Hematopoietic multipotent progenitor cell treated with erythropoietin and hydrocortisone succinate and interleukin-3 and kit ligand, for 17 days (in vitro differentiated cells): ENCODE measurements at regions not wholly inside any gene's neighbourhood (a gene's known extent, or its start where the extent isn't known, plus 50 kb on each side); places are given as distances from the start of the nearest gene placed in this dataset.

Experiments
- DNase-seq: peaks from one replicate; pipeline ENCODE4 v3.0.0-alpha.2; 2015; ENCODE audit warnings: low spot score

DNA sequence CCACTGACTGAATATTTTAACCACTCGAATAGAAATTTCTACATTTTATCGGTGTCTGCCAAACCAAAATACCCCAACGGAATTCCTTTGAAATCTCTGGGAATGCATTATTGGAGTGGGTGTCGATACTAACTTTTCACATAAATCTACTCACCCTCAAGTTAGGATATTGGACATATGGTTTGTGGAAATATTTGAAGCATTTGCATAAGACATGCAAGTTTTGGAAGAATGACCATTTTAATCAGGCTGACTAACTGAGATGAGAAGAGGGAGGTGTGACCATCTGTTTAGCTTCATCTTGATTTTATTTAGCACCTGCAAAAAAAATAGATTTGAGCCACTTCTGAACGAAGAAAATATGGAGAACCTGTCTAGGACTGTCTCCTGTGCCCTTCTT is 61.2 kb downstream of the KLF6 start:
- DNase-seq: no peak

DNA sequence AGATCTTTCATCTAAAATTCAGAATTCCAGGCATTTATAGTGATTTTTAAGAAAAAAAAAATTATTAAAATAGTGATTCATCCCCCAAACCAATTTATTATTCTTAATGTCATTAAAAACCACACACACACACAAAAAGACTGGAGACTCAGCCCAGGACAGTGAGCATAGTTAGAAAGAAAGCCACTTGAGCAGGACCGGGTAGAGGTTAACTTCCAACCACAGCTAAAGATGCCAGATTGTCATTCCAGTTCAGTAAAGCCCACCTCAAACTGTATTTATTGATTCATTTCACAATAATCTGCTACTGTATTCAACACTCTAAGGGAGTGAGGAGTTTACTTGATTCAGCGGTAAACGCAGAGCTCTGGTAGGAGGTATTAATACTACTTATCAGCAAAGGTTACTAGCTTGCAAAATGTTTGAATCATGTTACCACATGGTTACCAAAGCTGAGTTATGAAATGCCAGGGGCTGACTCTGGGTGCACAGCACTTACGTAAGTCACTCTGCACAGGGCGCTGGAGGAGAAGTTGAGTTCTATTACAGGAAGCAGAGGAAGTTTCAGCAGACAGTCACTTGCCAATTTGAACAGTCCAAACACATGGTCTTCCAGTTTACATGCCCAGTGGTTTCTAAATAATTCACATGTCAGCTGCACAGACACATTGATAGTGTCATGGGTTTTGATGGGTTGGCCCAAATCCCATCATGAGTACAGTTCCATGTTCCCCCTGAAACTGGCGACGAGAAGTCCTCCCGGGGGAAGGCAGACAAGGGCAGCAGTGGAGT is 64.6 kb downstream of the KLF6 start:
- DNase-seq: no peak

DNA sequence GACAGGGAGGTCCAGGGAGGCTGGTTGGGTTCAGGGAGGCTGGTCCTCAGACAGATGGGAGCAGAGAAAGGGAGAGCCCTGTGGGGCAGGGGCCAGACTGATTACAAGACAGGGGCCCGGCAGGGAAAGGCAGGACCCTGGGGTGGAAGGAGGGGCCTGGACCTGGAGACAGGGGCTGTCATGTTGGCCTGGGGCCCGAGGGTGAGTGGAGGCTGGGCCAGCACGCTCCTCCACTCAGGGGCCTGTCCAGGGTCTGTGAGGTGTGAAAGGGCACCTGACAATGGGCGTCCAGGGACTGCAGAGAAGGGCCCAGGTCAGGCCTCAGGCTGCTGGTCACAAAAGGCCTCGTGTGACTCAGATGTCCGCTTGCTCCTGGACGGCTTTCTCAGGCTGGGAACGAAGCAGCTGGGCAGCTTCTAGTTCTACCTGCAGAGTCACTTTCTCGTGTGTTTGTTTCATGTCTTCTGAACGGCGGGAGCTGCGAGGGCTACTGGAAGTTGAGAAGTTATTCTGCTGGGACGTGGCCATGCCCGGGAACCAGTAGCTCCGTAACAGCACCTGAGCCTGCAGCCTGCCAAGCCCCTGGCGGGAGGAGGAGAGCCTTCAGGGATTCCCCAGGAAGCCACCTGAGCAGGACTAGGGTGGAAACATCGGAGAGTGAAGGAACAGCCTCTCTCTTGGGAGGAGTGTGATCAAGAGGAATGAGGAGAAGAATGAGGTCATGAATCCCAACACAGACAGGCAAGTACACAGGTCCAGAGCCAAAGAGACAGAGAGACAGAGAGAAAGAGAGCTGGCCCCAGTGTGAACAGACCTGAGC is 65.8 kb downstream of the KLF6 start:
- DNase-seq: no peak

DNA sequence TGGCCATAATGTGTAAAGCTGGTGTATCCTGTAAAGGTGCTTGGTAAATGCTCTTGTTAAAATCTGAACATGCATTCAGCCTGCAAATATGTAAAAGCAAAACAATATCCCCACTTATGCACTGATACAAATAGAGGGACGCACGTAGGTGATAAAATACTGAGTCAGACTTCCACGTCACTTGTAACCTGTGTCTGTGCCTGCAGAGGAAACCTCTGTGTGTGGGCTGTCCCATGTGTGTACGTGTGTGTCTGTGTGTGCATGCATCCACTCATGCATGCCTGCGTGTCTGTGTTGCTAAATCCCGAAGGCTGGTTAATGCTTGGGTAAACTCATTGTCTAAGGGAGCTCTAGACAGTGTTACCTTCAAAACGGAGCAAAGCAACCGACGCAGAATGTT is 68.9 kb downstream of the KLF6 start:
- no peak for DNase-seq

DNA sequence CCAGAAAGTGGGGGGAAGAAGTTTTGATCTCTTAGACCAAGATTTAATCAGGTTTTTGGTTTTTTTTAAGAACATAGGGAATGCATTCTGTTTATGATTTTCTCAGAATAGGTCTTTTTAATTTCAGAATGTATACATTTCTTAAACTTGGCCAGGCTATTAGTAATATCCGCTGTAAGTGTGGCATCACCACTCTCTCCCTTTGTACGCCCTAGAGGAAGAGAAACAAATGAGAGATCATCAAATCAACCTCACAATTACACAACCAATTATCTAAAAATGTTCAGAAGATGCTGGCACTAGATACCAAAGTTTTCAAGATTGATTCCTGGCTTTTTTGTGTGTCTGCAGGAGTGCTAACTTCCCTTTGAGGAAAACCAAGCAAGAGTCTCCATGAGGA is 70.0 kb downstream of the KLF6 start:
- DNase-seq: no peak

DNA sequence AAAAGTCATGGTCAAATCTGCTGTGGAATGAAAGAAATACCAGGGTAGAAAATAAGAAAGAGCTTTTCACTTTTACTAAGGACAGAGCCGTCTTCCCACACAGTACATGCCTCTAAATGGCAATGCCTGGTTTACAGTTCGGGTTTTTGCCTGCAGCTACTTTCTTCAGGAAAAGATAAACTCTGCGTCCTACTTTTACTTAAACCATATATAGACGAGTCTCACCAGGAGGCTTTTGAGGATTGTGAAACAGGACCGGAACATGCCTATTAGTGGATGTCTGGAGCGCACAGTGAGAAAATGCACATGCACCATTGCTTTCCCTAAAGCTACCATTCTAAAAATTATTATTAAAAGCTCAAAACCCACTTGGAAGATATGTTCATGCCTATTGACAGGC is 70.5 kb downstream of the KLF6 start:
- no peak for DNase-seq

DNA sequence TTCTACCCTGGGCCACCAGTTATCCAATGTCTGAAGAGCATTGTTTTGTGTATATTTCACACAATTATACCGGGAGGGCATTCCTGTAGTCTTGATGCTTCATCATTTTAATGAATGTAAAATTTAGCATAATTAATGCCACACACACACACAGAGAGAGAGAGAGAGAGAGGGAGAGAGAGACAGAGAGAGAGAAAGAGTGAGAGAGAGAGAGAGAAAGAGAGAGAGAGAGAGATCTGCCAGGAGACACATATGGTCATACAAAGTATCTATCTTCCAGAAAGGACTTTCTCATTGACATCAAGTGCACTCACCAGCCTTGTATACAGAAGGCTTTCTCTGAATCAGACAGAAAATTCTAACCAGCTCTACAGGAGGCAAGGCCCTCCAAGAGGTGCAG is 72.3 kb downstream of the KLF6 start:
- DNase-seq: no peak

DNA sequence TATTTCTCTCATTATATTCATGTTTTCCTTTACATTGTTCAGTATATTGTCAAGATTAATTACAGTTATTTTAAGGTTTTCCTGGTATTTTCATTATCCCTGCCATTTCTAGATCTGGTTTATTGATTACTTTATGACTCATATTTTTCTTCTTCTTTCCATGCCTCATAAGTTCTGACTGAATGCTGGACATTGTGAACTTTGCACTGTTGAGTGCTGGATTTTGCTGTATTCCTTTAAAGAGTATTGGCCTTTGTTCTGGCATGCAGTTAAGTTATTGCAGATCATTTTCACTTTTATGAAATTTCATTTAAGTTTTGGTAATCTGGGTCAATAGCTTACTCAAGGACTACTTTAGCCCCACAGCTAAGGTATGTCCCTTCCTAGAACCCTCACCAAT is 73.1 kb downstream of the KLF6 start:
- DNase-seq: no peak

DNA sequence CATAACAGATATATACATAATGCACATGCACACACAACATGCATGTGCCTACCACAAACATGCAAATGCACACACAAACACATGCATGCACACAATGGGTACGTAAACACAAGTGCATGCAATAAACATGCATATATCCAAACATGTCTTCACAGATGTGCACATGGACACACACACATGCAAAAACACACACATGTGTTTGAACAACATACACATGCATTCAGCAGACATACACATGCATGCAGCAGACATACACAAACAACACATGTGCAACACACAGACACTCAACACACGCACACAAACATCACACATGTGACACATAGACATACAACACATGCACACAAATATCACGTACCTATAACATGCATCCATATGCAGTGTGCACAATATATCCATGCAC is 74.2 kb downstream of the KLF6 start:
- DNase-seq: no peak

DNA sequence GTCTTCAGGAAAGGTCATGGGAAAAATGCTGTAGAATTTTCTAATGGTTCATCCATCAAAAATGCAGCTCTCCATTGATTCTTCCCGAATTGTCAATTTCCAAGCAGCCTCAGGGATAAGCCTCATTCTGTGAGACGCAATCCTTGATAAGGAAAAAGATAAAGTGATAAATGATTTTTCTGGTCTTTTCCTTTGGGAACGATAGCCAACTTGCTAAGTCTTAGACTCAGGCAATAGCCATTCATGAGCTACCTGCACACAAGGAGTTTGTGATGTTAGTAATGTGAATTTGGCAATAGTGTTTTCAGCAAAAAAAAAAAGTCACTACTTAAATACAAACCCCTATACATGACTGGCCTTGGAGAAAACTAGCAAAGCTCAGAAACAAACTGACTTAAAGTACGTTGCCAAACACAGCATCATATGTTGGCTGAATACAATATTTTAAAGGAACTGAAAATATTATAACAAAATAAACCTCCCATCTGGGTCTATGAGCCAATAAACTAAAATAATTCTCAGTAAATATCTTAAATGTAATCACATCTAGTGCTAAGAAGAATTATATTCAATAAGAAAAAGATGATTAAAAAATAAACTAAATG is 75.5 kb downstream of the KLF6 start:
- no peak for DNase-seq

DNA sequence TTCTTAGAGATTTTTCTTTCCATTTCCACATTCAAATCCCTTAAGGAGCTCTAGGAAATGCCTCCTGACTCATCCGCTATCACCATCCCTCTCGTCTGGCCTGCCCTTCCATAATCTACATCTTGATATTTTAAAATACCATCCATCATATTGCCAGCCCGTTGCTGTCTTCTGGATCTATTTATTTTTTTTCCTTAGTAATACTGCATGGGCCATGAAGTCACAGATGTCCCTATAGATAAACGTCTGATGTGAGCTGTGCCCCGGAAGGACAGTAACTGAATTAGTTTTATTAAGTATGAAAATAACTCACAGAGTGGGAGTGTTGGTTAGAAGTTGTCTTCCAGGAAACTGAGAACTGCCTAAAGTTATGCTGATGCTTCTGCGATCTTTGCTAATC is 76.2 kb downstream of the KLF6 start:
- DNase-seq: no peak

DNA sequence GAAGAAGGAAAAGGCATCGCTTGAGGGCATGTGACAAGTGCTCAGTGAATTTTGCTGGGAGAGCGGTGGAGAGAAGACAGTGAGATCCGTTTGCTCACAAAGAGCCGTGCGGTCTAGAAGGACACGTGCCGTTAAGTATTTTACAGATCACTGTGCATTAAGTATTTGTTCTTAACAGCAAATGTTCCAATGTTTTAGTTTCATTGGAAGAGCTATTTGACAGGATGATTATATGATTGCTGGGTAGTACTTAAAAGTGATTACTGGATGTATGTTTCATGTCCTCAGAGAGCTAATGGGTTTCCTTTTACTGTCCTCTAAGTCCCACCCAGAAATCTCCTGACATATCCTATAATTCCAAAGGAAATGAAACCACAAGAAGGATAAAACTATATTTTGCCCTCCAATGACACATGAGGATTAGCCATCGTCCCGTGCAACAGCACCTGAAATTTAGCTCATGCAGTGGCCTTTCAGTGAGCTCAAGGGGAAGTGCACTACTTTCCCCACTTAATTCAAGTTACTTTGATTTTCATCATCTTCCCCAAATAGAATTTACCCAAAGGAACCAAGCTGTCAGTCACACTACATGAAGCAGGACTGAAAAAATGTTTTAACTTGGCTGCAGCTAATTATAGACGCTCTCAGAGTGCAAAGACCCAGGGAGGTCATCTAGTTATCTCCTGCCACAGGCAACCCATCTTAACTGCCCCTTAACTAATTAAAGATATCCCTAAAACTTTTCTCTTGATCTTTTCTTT is 80.3 kb downstream of the KLF6 start:
- no peak for DNase-seq

DNA sequence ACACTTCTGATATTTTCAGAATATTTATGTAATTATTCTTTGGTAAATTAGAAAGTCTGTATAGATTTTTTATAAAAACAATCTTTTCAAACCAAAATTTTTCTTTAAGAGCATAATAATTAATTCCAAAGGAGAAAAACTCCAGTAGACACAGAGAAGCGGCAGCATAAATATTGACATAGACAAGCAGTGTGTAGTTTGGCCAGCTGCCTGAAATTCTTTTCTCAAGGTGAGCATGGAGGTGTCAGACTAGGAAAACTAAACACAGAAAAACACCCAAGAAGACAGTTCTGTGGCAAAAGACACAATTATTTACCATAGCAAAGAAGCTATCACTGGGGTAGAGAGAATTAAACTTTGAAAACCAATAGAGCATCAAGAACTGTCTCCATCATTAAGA is 82.4 kb downstream of the KLF6 start:
- no peak for DNase-seq

DNA sequence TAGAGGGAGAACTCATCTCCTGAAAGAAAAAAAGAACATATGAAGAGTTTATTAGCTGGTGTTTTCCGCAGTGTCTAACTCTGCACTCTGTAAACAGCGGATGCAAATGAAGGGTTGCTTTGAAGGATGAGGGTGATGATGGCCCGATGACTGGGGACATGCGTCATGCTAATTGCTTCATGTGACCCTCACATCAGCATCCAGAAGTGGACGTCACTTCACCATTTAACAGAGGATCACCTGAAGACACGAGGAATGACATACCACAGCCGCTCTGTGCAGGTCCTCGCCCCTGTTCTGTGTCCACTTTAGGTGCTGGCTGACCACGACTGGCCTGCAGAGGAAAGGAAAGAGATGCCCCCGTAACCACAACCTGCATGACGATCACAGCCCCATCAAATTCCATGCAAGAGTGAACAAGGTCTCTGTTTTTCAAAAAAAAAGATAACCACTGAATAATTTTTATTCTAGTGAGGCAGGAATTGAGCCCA is 82.9 kb downstream of the KLF6 start:
- DNase-seq: no peak

DNA sequence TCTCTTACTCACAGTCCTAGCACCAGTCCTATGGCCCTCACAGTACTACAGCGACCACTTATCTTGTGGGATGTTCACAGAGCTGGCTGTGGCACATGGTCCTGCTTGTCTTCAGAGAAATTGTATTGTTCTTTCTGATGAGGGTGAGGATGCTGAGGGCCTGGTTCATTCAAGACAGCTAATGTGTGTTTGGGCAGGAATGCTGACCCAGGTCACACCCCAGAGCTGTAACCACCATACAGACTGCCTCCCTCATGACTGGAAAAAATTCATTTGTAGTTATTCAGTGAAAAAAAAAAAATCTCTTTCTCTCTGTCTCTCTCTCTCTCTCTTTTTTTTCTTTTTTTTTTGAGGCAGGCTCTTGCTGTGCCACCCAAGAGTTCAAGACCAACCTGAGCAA is 83.5 kb downstream of the KLF6 start:
- no peak for DNase-seq

DNA sequence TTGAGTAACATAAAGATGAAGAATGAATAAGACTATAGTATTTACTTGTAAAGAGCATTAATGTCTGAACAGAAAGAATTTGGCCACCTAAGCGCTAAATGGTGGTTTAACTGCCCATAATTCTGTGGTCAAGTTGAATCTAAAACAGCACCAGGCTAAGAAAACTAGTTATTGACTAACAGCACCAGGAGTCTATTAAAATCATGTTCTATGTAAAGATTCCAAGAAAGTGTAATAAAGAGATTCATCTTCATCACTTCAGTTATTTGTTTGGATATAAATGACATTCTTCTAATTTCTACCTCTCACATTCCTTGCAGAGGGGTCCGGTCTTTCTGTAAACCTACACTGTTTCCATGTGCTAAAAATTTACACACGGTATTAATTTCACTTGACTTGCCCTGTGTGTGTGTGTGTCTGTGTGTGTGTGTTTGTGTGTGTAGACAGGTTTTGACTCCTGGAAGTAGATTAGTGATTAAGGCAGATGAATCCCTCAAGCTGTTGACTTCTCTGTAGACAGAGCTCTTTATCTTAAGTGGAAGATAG is 84.4 kb downstream of the KLF6 start:
- no peak for DNase-seq

DNA sequence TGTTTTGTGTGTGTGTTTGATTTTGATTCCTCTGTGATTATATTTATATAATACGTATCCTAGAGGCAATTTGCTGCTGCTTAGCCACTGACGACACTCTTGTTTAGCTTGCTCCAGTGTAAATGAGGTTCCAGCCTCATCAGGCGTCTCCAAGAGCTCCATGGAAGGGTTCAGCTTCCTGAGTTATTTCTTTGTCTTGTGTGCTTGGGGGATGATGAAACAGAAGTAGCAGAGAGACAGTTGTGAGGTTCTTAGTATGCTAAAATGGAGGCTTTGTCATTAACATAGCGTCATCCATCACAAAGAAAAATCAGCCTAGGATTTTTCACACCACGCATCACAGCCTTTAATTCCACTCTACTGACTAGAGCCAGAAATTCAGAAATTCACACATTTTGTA is 85.1 kb downstream of the KLF6 start:
- DNase-seq: no peak

DNA sequence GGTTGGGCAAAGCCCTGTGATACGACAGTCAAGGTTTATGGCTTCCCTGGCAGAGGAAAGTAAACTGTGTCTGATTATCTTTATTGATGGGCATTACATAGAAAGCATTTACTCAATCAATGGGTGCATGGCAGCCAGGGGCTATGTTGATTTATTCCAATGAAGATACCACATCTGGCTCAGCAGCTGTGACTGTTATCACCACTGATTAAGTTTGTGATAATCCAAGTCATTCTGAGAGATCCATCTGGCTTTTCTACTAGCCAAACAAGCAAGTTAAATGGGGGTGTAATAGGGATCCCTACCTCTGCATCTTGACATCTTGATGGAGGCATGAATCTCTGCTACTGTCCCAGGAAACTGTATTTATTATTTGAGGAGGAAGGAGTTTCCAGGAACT is 86.7 kb downstream of the KLF6 start:
- DNase-seq: no peak

DNA sequence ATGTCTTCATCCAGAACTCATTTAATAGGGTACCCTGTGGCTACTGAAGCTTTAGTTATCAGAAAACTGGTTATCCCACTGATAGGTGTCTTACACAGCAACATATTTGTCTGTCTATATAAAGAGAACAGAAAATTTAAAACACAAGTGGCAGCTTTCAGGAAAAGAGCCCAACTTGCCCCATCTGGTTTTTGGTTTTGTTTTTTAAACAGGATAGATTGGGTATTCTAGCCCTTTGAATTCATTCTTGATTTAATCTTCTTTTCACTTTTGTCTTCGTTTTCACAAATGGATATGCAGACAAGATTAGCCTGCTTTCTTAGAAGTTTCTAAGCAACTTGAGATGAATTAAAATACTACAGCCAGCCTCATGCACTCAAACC is 91.3 kb downstream of the KLF6 start:
- no peak for DNase-seq

DNA sequence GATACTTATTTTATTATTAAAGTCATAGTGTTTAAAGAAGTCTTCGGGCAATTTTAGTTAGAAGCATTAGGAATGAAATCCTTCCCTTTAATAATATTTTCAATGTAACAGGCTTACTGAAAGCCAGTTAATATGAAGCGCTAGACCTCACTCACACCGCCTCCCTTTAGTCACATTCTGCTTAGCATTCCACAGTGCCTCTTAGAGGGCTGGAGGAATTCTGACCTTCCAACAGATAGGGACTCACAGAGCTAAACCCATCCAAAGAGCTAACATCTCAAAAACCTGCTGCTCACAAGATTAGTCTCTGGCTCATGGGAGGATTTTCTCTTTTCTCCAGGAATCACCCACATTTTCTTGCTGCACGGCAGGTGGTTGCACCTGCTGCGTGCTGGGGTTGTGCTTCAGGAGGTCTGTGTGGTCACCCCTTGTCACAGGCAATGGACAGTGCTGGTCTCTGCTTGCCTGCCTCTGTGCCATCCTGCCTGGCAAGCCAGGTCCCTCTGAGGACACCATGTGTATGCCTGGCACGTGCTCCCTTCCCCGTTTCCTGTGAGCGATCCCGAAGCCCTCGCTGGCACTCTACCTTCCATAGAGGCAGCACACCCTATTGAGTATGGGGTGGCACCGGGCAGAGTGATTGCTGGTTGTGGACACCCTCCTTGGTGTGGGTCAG is 91.8 kb downstream of the KLF6 start:
- no peak for DNase-seq

DNA sequence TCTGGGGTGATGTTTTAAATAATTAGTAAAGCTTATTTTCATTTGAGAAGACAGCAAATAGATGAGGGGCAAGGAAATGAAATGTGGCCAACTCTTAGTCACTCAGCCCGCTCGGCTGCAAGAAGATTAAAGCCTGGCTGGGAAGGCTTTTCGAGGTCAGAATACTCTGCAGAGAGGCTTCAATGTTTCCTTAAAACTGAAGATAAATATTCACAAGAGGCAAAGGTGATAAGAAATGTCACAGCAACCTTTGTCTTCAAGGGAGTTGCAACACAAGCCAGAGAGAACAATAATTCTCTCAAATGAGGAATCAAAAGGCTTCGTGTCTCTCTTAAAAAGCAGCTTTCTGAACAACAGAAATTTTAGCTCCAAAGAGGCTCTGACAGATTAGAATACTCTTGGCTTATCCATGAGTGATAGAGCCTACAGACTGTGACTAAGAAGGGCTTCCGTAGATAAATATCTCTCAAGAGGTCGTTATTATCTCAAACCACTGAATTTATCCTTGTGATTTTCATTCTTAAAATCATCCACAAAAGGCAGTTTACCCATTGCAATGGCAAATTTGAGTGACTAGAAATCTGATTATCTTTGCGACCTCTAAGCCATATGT is 92.5 kb downstream of the KLF6 start:
- no peak for DNase-seq
